Stomach (tissue), 4 donors: ENCODE measurements at regions not wholly inside any gene's neighbourhood (a gene's known extent, or its start where the extent isn't known, plus 50 kb on each side); places are given as distances from the start of the nearest gene placed in this dataset.

Source experiments
- CTCF ChIP-seq, 7 experiments: fragments of 450-650 bp in 4 of 7; fragments of 200-600 bp in 3 of 7; sonication (generic) in 3 of 7; IDR thresholded peaks; one replicate each; pipeline ENCODE4 v1.5.1; 2016 to 2019; ENCODE audit warnings: antibody characterized with exemption in 7 of 7, control low read depth in 2 of 7, mild to moderate bottlenecking in 1 of 7
- EP300 ChIP-seq: sonication (generic); formaldehyde crosslinking; IDR thresholded peaks from one replicate; pipeline ENCODE4 v1.6.1; 2017; ENCODE audit warnings: antibody characterized with exemption
- POLR2AphosphoS5 ChIP-seq, 3 donors: sonication (generic); formaldehyde crosslinking; IDR thresholded peaks; one replicate each; pipeline ENCODE4 v1.6.1; 2016; ENCODE audit warnings: antibody characterized with exemption in 3 of 3

DNA sequence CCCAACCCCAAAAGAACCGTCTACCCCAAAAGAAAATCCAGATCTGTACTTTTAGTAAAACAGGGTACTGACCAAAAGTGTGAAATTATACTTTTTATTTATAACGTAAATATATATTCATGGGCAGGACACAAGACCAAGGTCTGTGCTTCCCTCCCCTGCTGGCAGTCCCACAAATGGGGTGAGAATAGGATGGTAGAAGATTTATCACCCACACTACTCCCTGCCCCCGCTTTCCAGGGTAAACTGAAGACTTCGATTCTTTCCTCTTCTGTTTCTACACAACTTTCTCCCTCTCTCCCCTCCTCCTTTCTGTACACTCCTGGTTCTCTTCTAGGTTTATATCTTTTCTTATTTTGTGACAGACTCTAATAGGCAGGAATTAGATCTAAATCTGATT lies 79.7 kb downstream of the MDH1 start:
- no peak for TF ChIP-seq CTCF (IDR thresholded peaks at IDR 0.05)
- TF ChIP-seq POLR2AphosphoS5 (IDR thresholded peaks at IDR 0.05) = no peak
- no peak for TF ChIP-seq EP300
